CD14-positive monocyte (primary cell): ENCODE measurements at regions not wholly inside any gene's neighbourhood (a gene's known extent, or its start where the extent isn't known, plus 50 kb on each side); places are given as distances from the start of the nearest gene placed in this dataset.

ENCODE experiments used
- DNase-seq, 3 donors: peaks; one replicate each; pipeline ENCODE4 v3.0.0-alpha.2; 2011 to 2022
- H2AFZ ChIP-seq: 2 replicates; pipeline ENCODE4 v1.6.0; 2012; ENCODE audit warnings: mild to moderate bottlenecking, low read depth, low read length, inconsistent platforms; ENCODE audit not compliant: insufficient read depth, poor library complexity, severe bottlenecking
- H3K27ac ChIP-seq, 2 donors: 1 replicate in 1 of 2; 2 replicates in 1 of 2; pipeline ENCODE4 v1.5.1; 2012 to 2013; ENCODE audit warnings: low read length in 2 of 2, control low read depth in 1 of 2, inconsistent platforms in 1 of 2, low read depth in 1 of 2, mild to moderate bottlenecking in 1 of 2
- H3K27me3 ChIP-seq, 2 donors: one replicate each; pipeline versions ENCODE4 v1.6.0 to v1.6.1; 2011 to 2013; ENCODE audit warnings: low read length in 2 of 2; ENCODE audit not compliant: control insufficient read depth in 2 of 2, insufficient read depth in 2 of 2
- H3K36me3 ChIP-seq, 2 donors: replicated peaks in 1 of 2; 1 replicate in 1 of 2; 2 replicates in 1 of 2; pipeline versions ENCODE4 v1.5.1 to v1.6.1; 2012 to 2013; ENCODE audit warnings: low read length in 2 of 2, control low read depth in 1 of 2, inconsistent platforms in 1 of 2, mild to moderate bottlenecking in 1 of 2; ENCODE audit not compliant: insufficient read depth in 2 of 2, control insufficient read depth in 1 of 2
- H3K4me1 ChIP-seq, 2 donors: 1 replicate in 1 of 2; 2 replicates in 1 of 2; pipeline versions ENCODE4 v1.5.1 to v1.6.1; 2012 to 2013; ENCODE audit warnings: low read length in 2 of 2, control low read depth in 1 of 2, inconsistent platforms in 1 of 2, mild to moderate bottlenecking in 1 of 2, moderate library complexity in 1 of 2; ENCODE audit not compliant: insufficient read depth in 2 of 2, control insufficient read depth in 1 of 2
- H3K4me2 ChIP-seq: replicated peaks from 2 replicates; pipeline ENCODE3; 2012; ENCODE audit warnings: low read length, moderate library complexity, mild to moderate bottlenecking; ENCODE audit not compliant: poor library complexity, severe bottlenecking; ENCODE audit errors: extremely low read depth
- H3K4me3 ChIP-seq, 3 experiments: fragments of 200-600 bp in 1 of 3; sonication (generic) in 1 of 3; replicated peaks in 1 of 3; 1 replicate in 2 of 3; 2 replicates in 1 of 3; pipeline ENCODE4 v1.5.1; 2011 to 2013; ENCODE audit warnings: low read length in 3 of 3, mild to moderate bottlenecking in 3 of 3, control low read depth in 2 of 3, low read depth in 2 of 3, inconsistent platforms in 1 of 3, moderate library complexity in 1 of 3
- H3K79me2 ChIP-seq: 2 replicates; pipeline ENCODE4 v1.6.0; 2012; ENCODE audit warnings: mild to moderate bottlenecking, control low read depth, inconsistent platforms, low read length, moderate library complexity; ENCODE audit not compliant: insufficient read depth
- H3K9ac ChIP-seq: 2 replicates; pipeline ENCODE4 v1.6.0; 2017; ENCODE audit warnings: low read length, mild to moderate bottlenecking; ENCODE audit not compliant: insufficient read depth, poor library complexity, severe bottlenecking
- H3K9me3 ChIP-seq, 2 donors: replicated peaks in 1 of 2; 1 replicate in 1 of 2; 2 replicates in 1 of 2; pipeline versions ENCODE4 v1.5.1 to v1.6.1; 2012 to 2013; ENCODE audit warnings: low read length in 2 of 2, control low read depth in 1 of 2; ENCODE audit not compliant: control insufficient read depth in 1 of 2, insufficient read depth in 1 of 2
- H4K20me1 ChIP-seq: 2 replicates; pipeline ENCODE4 v1.6.0; 2012; ENCODE audit warnings: mild to moderate bottlenecking, low read length, control low read depth, moderate library complexity; ENCODE audit not compliant: insufficient read depth
- H3K27ac Mint-ChIP-seq, 7 donors: one replicate each; pipeline ENCODE4 v1.8.0; 2020; ENCODE audit warnings: mild to moderate bottlenecking in 7 of 7, mixed read lengths in 7 of 7, moderate library complexity in 6 of 7, inconsistent platforms in 2 of 7
- H3K27me3 Mint-ChIP-seq, 3 donors: one replicate each; pipeline ENCODE4 v1.8.0; 2021 to 2022; ENCODE audit warnings: low read depth in 3 of 3, mild to moderate bottlenecking in 3 of 3, mixed read lengths in 3 of 3, moderate library complexity in 3 of 3, inconsistent platforms in 1 of 3
- H3K36me3 Mint-ChIP-seq, 2 donors: one replicate each; pipeline ENCODE4 v1.8.0; 2020; ENCODE audit warnings: mixed read lengths in 2 of 2, inconsistent platforms in 1 of 2, mild to moderate bottlenecking in 1 of 2
- H3K4me1 Mint-ChIP-seq: one replicate; pipeline ENCODE4 v1.8.0; 2020; ENCODE audit warnings: mild to moderate bottlenecking, mixed read lengths
- H3K4me3 Mint-ChIP-seq, 2 donors: one replicate each; pipeline ENCODE4 v1.8.0; 2020; ENCODE audit warnings: mild to moderate bottlenecking in 2 of 2, mixed read lengths in 2 of 2, moderate library complexity in 1 of 2
- H3K9me3 Mint-ChIP-seq, 7 donors: one replicate each; pipeline ENCODE4 v1.8.0; 2020 to 2022; ENCODE audit warnings: mixed read lengths in 7 of 7, mild to moderate bottlenecking in 6 of 7, moderate library complexity in 6 of 7, inconsistent platforms in 2 of 7
- CTCF ChIP-seq: fragments of 200-600 bp; IDR thresholded peaks from one replicate; pipeline ENCODE4 v1.8.0; 2022; ENCODE audit warnings: antibody characterized with exemption, mild to moderate bottlenecking
- WGBS: methylation state at CpG from one replicate; pipeline ENCODE4 v1.1.5; 2013; ENCODE audit warnings: missing lambda C conversion rate; ENCODE audit not compliant: insufficient coverage; 5-methylcytosine and 5-hydroxymethylcytosine counted together
- intact Hi-C, 2 donors: fragments of 100-400 bp; cut with micrococcal nuclease; formaldehyde crosslinking; loops; one replicate each; pipeline versions ENCODE4 v1.15.0 to v1.15.1; 2023

GRCh38 chr10:125333769-125334168, 173.4 kb upstream of the CTBP2 start:
- peaks cover 0 to 4% of the 10 kb centered on the region in 2 donors for H3K9me3 ChIP-seq
- H3K9ac ChIP-seq, result no peak overlapping the region
- H3K36me3 ChIP-seq, result no peaks in the 10 kb centered on the region
- H3K4me3 Mint-ChIP-seq, result no peak overlapping the region
- intact Hi-C loops, result no loop called here
- H3K27ac Mint-ChIP-seq, result no peak overlapping the region
- no peaks in the 10 kb centered on the region for H3K79me2 ChIP-seq
- H3K27ac ChIP-seq, result no peak overlapping the region
- no peaks in the 10 kb centered on the region for H3K36me3 Mint-ChIP-seq
- peaks cover 1 to 7% (median 5%) of the 10 kb centered on the region in 3 donors for H3K27me3 Mint-ChIP-seq
- H3K4me1 ChIP-seq, result no peaks in the 10 kb centered on the region
- DNase-seq, result no peak
- no peak overlapping the region for H3K4me3 ChIP-seq
- H3K4me1 Mint-ChIP-seq, result no peaks in the 10 kb centered on the region
- WGBS, result 100% methylated on average over 1 of the region's 1 CpG
- H4K20me1 ChIP-seq, result no peaks in the 10 kb centered on the region
- no peak overlapping the region for H2AFZ ChIP-seq
- no peak for TF ChIP-seq CTCF
- H3K4me2 ChIP-seq, result no peak overlapping the region
- H3K9me3 Mint-ChIP-seq, result peaks cover 0 to 11% (median 4%) of the 10 kb centered on the region in 7 donors
- H3K27me3 ChIP-seq, result no peaks in the 10 kb centered on the region

GRCh38 chr10:125333209-125333591, 172.8 kb upstream of the CTBP2 start:
- Mint-ChIP-seq H3K27ac (no peak overlapping the region), H3K9me3 (peaks cover 0 to 11% (median 4%) of the 10 kb centered on the region in 7 donors)

More at GRCh38 chr10:125333209-125333591, 172.8 kb upstream of the CTBP2 start:
- no peak overlapping the region for H3K4me3 ChIP-seq
- H3K36me3 ChIP-seq, result no peaks in the 10 kb centered on the region
- no peak for TF ChIP-seq CTCF
- no peaks in the 10 kb centered on the region for H3K79me2 ChIP-seq
- peaks cover 0 to 4% of the 10 kb centered on the region in 2 donors for H3K9me3 ChIP-seq
- H3K9ac ChIP-seq, result no peak overlapping the region
- no peak for DNase-seq
- intact Hi-C loops, result no loop called here
- no peaks in the 10 kb centered on the region for H3K4me1 Mint-ChIP-seq
- no peak overlapping the region for H3K27ac ChIP-seq
- H3K36me3 Mint-ChIP-seq, result no peaks in the 10 kb centered on the region
- H3K4me2 ChIP-seq, result no peak overlapping the region
- H3K4me1 ChIP-seq, result no peaks in the 10 kb centered on the region
- H3K27me3 Mint-ChIP-seq, result peaks cover 1 to 7% (median 5%) of the 10 kb centered on the region in 3 donors
- no peaks in the 10 kb centered on the region for H3K27me3 ChIP-seq
- WGBS, result 84% methylated on average over 4 of the region's 4 CpGs
- H2AFZ ChIP-seq, result no peak overlapping the region
- H4K20me1 ChIP-seq, result no peaks in the 10 kb centered on the region
- H3K4me3 Mint-ChIP-seq, result no peak overlapping the region
